Muscle of arm (tissue), 1 donor: ENCODE measurements at regions not wholly inside any gene's neighbourhood (a gene's known extent, or its start where the extent isn't known, plus 50 kb on each side); places are given as distances from the start of the nearest gene placed in this dataset.
"Not testable (repeated sequence)": the region's sequence is repeated elsewhere in the genome, so short reads cannot be mapped to it uniquely, and the experiment has no call there.

Experiments used
- DNase-seq: peaks from one replicate; pipeline ENCODE4 v3.0.0-alpha.2; 2013

- DNase-seq = no peak
Measured at GRCh38 chr4:18676526-18676915, 655.0 kb upstream of the LCORL start.

GRCh38 chr4:18675586-18676525 lies 654.3 kb upstream of the LCORL start:
- no peak for DNase-seq

GRCh38 chr4:18670034-18670433 lies 648.5 kb upstream of the LCORL start:
- no peak for DNase-seq

DNA sequence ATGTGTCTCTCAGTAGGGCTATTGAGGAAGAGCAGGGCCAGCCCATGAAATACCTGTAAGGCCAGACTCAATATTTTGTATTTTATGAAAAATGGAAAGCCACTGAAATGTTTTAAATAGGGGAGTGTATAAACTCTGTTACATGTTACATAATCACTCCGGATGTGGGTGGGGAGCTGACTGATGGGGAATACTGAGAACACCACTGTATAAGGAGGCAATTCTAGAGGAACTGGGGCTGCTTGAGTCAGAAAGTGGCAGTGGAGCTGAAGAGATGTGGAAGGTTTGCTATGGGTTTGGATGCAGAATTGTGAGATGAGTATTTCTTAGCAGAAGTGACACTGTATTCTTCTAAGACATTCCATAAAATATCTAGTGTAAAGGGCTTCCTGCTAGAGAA lies 647.8 kb upstream of the LCORL start:
- DNase-seq = no peak

DNA sequence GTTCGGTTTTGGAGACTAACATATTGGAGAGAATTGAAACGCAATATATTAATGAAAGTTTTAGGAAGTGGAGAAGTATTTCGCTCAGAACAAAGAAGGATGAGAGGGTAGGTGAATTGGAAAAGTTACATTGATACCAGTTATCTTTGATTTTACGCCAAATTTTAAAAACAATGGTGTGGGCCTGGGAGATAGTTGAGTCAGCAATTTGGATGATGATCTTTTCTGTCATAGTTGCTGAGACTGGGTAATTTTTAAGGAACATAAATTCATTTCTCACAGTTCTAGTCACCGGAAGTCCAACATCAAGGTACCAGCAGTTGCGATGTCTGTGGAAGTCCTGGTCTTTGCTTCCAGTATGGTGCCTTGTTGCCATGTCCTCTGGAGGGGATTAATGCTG lies 644.8 kb upstream of the LCORL start:
- no peak for DNase-seq

DNA sequence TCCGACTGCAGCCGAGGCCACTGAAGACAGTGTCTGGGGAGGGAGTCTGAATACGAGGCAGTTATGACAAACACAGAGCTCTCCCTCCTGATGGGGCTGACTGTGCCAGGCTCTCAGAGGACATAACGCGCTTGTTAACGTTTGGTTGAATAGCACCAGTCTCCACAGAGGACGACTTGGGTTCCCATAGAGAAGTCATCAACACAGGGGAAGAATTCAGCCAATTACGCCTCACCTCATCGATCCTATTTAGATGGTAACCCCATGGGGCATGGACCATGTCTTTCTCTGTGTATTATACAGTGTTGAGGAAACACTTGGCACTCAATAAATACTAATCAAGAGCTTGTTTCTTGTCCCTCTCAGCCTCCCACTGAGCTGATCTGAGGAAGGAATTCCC lies 642.6 kb upstream of the LCORL start:
- DNase-seq = no peak

GRCh38 chr4:18645351-18645750 lies 623.8 kb upstream of the LCORL start:
- DNase-seq = no peak

- DNase-seq = no peak
Measured at GRCh38 chr4:18641334-18641733, 619.8 kb upstream of the LCORL start.

GRCh38 chr4:18638031-18638430 lies 616.5 kb upstream of the LCORL start:
- no peak for DNase-seq

DNA sequence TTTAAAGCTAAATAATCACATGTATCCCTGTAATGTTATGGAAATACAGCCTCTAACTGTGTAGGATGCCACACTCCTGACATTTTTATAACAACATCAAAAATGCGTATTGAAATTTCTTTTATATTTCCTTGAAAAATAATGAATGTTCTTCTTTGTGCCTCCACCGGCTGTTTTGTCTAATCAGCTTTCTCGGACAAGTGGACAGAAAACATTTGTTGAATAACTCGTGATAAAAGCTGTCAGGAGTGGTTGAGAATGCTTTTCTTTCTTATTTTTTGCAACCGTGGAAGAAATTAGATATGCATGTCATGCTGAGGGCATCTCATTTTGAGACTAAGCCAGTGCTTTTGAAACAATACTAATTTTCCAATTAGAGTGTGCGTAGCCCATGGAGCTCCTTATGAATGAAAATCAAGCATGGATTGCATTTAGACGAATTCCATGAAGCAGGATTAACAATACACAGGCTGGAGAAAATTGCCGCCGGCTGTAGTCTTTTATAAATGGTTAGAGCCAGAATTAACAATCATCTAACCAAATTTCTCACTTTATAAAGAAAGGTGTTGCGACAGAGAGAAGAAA lies 614.5 kb upstream of the LCORL start:
- DNase-seq = no peak

GRCh38 chr4:18635531-18635930 lies 614.0 kb upstream of the LCORL start:
- no peak for DNase-seq

- DNase-seq = no peak
Measured at GRCh38 chr4:18631586-18631985, 610.0 kb upstream of the LCORL start.

DNA sequence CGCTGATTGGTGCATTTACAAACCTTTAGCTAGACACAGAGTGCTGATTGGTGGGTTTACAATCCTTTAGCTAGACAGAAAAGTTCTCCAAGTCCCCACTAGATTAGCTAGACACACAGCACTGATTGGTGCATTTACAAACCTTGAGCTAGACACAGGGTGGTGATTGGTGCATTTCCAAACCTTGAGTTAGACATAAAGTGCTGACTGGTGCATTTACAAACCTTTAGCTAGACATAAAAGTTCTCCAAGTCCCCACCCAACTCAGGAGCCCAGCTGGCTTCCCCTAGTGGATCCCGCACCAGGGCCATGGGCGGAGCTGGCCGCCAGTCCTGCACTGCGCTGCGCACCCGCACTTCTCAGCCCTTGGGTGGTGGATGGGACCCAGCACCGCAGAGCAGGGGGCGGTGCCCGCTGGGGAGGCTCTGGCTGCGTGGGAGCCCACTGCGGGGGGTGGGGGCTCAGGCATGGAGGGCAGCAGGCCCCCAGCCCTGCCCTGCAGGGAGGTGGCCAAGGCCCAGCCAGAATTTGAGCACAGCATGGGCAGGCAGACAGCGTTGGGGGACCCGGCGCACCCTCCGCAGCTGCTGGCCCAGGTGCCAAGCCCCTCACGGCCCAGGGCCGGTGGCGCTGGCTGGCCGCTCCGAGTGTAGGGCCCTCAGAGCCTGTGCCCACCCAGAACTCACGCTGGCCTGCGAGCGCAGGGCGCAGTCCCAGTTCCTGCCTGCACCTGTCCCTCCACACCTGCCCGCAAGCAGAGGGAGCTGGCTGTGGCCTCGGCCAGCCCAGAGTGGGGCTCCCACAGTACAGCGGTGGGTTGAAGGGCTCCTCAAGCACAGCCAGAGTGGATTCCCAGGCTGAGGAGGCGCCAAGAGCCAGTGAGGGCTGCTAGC lies 608.9 kb upstream of the LCORL start:
- DNase-seq = no peak

- DNase-seq = no peak
Measured at GRCh38 chr4:18627447-18628005, 606.0 kb upstream of the LCORL start.

DNA sequence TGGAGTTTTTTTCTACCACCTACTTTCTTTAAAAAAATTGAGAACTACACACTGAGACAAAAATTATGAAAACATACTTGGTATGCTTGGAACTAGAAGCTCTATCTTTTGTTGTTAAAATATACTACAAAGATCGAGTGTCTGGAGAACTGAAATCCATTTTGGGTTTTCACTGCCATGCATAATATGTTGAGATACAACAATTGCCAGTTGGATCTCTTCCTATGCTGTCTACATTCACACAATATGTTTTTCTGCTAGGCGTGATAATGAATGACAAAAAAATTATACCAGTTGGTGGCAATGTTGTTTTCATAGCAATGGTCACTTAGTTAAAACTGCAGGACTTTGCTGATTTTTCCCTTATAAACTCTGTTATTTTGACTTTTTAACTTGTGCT lies 605.4 kb upstream of the LCORL start:
- DNase-seq = no peak

DNA sequence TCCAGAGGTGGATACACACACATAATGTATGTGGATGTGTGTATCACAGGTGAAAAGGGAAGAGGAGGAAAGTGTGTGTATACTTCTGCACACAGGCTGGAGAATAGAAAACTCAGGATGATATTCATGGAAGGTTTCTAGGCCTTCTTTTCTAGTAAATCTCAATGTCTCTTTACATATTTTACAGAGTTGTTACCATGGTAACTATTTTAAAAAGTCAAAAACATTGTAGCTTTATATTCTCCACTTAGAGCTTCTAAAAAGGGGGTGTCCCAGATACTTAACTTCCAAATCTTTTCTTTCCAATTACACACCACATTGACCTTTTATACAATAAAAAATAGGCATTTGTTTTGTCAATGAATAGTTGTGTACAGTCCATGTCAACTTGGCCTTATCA lies 604.8 kb upstream of the LCORL start:
- no peak for DNase-seq

GRCh38 chr4:18621186-18621585 lies 599.6 kb upstream of the LCORL start:
- DNase-seq = no peak

DNA sequence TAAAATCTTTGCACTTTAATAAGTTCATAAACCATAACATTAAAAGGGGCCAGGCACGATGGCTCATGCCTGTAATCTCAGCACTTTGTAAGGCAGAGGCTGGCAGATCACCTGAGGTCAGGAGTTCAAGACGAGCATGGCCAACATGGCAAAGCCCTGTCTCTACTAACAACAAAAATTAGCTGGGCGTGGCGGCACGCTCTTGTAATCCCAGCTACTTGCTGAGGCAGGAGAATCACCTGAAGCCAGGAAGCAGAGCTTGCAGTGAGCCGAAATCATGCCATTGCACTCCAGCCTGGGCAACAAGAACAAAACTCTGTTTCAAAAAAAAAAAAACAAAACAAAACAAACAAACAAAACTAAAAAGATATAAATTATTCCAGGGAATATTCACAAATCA lies 595.2 kb upstream of the LCORL start:
- DNase-seq = no peak

DNA sequence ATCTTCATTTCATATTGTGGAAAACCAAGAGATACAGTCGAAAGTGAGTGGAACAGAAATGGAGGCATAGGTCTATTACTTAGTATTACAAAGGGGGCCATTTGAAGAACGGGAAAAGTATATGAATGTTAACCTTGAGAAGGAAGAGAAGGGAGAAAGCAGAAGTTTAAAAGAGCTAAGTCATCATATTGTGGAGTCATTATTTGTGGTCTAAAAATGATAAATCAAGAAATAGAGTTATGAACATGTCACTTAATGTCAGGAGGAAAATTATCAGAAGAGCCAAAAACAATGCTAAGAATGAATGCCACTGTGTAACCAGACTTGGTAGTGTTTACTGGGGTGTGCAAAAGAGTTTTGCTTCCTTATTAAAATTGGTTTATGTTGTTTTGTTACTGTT lies 589.5 kb upstream of the LCORL start:
- DNase-seq = no peak

GRCh38 chr4:18608908-18609533 lies 587.5 kb upstream of the LCORL start:
- no peak for DNase-seq

DNA sequence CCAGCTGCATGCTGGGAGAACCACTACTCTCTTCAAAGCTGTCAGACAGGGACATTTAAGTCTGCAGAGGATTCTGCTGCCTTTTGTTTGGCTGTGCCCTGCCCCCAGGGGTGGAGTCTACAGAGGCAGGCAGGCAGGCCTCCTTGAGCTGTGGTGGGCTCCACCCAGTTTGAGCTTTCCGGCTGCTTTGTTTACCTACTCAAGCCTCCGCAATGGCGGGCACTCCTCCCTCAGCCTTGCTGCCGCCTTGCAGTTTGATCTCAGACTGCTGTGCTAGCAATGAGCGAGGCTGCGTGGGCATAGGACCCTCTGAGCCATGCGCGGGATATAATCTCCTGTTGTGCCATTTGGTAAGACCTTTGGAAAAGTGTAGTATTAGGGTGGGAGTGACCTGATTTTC lies 581.1 kb upstream of the LCORL start:
- DNase-seq = not testable (repeated sequence)
